AG09309 (cell line): ENCODE measurements at regions not wholly inside any gene's neighbourhood (a gene's known extent, or its start where the extent isn't known, plus 50 kb on each side); places are given as distances from the start of the nearest gene placed in this dataset.
"Not testable (repeated sequence)": the region's sequence is repeated elsewhere in the genome, so short reads cannot be mapped to it uniquely, and the experiment has no call there.

Experiments
- DNase-seq: peaks from one replicate; pipeline ENCODE4 v3.0.0-alpha.2; 2010; ENCODE audit warnings: low read depth
- H3K4me3 ChIP-seq: 2 replicates; pipeline ENCODE4 v1.5.1; 2011; ENCODE audit warnings: mild to moderate bottlenecking, low read depth, low read length, moderate library complexity; ENCODE audit not compliant: control insufficient read depth
- CTCF ChIP-seq: IDR thresholded peaks from 2 replicates; pipeline ENCODE4 v1.5.1; 2011; ENCODE audit warnings: mild to moderate bottlenecking, low read depth, low read length, inconsistent platforms; ENCODE audit not compliant: insufficient read depth, control insufficient read depth; ENCODE audit errors: missing control alignments

- no peak for DNase-seq
- no peak for TF ChIP-seq CTCF
- H3K4me3 ChIP-seq, result no peak overlapping the region
These were observed 66.1 kb upstream of the VPREB1 start for GRCh38 chr22:22178355-22178965.

DNA sequence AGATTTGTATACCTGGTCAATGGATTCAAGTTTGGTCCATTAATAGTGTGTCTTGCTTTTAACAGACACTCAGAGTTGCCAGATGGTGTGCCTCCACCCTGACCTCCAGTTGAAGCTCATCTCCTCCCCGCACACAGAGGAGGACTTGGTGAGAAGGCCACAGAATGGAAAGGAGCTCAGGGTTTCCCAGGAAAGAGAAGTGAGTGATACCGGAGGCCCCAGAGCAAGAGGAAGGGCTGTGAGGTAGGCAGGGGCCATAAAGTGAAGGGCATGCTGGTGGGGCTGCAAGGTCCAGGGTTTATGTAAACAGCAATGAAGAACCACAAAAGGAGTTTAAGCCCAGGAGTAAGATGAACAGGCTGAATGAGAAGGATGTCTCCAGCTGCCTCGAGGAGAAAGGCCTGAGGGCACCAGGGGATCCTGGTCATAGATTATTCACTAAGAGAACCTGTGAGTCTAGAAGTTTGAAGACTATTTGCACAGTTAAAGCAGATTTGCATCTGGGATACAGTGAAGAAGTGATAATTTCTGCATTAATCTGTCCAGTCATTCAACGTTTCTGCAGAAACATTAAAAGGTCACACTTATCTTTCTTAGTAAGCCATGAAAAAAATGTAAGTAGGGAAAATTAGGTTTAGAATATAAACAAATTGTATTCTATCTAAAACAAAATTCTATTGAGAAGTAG is 67.5 kb upstream of the VPREB1 start:
- TF ChIP-seq CTCF, result no peak
- no peak overlapping the region for H3K4me3 ChIP-seq
- DNase-seq, result no peak

GRCh38 chr22:22172896-22173628 is 71.5 kb upstream of the VPREB1 start:
- not testable (repeated sequence) for H3K4me3 ChIP-seq, DNase-seq

DNA sequence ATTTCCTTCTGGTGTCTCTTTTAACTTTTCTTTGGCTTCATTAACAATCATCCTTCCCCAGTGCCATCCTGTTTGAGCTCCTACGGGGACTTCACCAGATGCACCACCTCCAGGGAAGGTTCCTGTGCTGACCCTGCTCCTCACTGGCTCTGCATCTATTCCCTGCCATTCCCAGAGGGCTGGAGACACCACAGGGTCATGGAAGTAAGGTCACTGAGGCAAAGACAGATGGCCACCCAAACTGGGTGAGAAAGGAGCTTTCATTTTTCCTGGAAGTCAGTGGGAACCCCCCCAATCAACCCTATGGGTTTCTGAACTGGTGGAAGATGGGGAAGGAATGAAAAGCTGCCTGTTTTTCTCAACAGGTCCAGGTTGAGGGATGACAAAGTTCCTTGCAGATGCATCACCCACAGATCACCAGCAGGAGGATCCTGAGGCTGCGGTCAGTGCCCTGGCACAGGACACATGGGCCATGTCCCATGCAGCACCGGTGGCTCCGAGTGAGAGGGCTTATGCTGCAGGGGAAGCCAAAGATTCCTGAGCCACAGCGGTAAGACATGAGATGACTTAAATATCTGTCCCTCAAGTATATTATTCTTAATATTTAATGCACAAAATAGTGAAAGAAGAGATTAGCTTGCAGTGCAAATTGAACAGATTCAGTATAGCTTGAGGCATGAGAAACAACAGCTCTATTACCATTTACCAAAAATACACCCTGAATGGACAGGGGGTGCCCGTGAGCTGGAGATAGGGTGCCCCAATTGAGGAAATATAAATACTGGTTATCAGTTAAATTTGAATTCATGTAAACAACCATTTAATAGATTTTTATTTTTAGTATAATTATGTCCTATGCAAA is 73.0 kb upstream of the VPREB1 start:
- DNase-seq, result no peak
- peak; percentile 26 for TF ChIP-seq CTCF
- no peak overlapping the region for H3K4me3 ChIP-seq

DNA sequence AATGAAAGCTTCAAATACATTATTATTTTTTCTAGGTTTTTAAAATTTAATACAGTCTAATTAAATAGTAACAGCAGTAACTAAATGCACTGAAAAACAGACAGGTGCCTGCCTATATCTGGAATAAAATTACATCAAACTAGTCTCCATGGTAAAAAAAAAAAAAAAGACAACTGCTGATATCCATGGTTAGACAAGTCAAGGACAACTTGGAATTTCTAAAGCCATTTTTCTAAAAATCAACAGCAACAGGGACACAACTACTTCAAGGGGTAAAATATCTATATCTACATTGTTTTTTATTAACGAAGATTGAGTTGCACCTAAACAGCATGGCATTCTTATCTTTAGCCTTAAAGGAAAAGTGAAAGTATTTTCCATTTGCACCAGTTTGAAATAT is 74.7 kb upstream of the VPREB1 start:
- no peak overlapping the region for H3K4me3 ChIP-seq
- no peak for TF ChIP-seq CTCF
- DNase-seq, result no peak

- no peak for DNase-seq
- no peak for TF ChIP-seq CTCF
- H3K4me3 ChIP-seq, result no peak overlapping the region
These were observed 75.4 kb upstream of the VPREB1 start for GRCh38 chr22:22168941-22169867.
